ENCODE measurements at regions not wholly inside any gene's neighbourhood (a gene's known extent, or its start where the extent isn't known, plus 50 kb on each side); places are given as distances from the start of the nearest gene placed in this dataset.

GRCh38 chr3:25153561-25153960 lies 274.5 kb upstream of the RARB start:
- CTCF ChIA-PET: no interaction called here

More at GRCh38 chr3:25153561-25153960, 274.5 kb upstream of the RARB start:
- Histone ChIP-seq H3K9me3 (replicated peaks; ENCODE audit: control insufficient read depth, insufficient read depth, low read length) (no peaks in the 10 kb centered on the region), H2AFZ (ENCODE audit: low read depth, low read length) (no peak overlapping the region), H3K4me1 (ENCODE audit: control insufficient read depth, extremely low read depth, insufficient read depth, low read length) (peaks cover 33% of the 10 kb centered on the region), H3K4me2 (ENCODE audit: insufficient read depth, low read length) (no peak overlapping the region), H3K36me3 (ENCODE audit: control insufficient read depth in 2 of 2, extremely low read depth in 1 of 2, insufficient read depth in 2 of 2, low read length in 2 of 2) (no peaks in the 10 kb centered on the region), H3K79me2 (ENCODE audit: control insufficient read depth, insufficient read depth, low read length) (no peaks in the 10 kb centered on the region), H3K27ac (ENCODE audit: insufficient read depth, low read depth, low read length) (no peak overlapping the region), H3K4me3 (replicated peaks in 1 of 3; ENCODE audit: insufficient read depth in 1 of 3, low read depth in 1 of 3, low read length in 3 of 3) (no peak overlapping the region), H3K9ac (replicated peaks; ENCODE audit: extremely low read depth, insufficient read depth, low read length) (no peak overlapping the region), H3K9me1 (replicated peaks; ENCODE audit: control insufficient read depth, extremely low read depth, insufficient read depth, low read length) (no peaks in the 10 kb centered on the region), H3K27me3 (ENCODE audit: control insufficient read depth in 2 of 2, insufficient read depth in 2 of 2, low read length in 2 of 2) (no peaks in the 10 kb centered on the region), H4K20me1 (replicated peaks; ENCODE audit: control insufficient read depth, extremely low read depth, insufficient read depth, low read length) (no peaks in the 10 kb centered on the region)
- dilution Hi-C loops (cut with MboI; ENCODE audit: extremely low pct_ligation_motif_present, low sequenced_read_pairs) (no loop called here), intact Hi-C loops (cut with micrococcal nuclease) (loop anchor here (5.0 kb wide), 1 partner anchor 439 kb away; no protein-coding TSS in a partner anchor)
- TF ChIP-seq JUN (IDR thresholded peaks at IDR 0.05; ENCODE audit: borderline replicate concordance, insufficient read depth, insufficient read length, low read depth) (no peak), GATA2 (IDR thresholded peaks at IDR 0.05; ENCODE audit: insufficient read depth, insufficient read length, low read depth, low read length) (no peak), CTCF (IDR thresholded peaks at IDR 0.05; ENCODE audit: extremely low read depth in 1 of 2, insufficient read depth in 1 of 2, low read depth in 1 of 2, low read length in 2 of 2) (no peak), EZH2 (IDR thresholded peaks at IDR 0.05; ENCODE audit: borderline replicate concordance, low read depth, low read length, severe bottlenecking) (no peak), MAX (IDR thresholded peaks at IDR 0.05; ENCODE audit: insufficient read depth, insufficient read length) (no peak), FOS (IDR thresholded peaks at IDR 0.05; ENCODE audit: borderline replicate concordance, insufficient read depth, low read length) (no peak), POLR2A (IDR thresholded peaks at IDR 0.05; ENCODE audit: low read depth, low read length) (no peak), POLR2AphosphoS5 (IDR thresholded peaks at IDR 0.05; ENCODE audit: insufficient read depth, low read depth, low read length) (no peak), MYC (IDR thresholded peaks at IDR 0.05; ENCODE audit: low read depth, low read length) (no peak)
- FAIRE-seq (no peak), DNase-seq (ENCODE audit: low read depth, low spot score) (no peak)
- BruUV-seq (replicated peaks): no TSS peak
- POLR2A ChIA-PET: no interaction called here

All from endothelial cell of umbilical vein (primary cell).